ENCODE measurements at regions not wholly inside any gene's neighbourhood (a gene's known extent, or its start where the extent isn't known, plus 50 kb on each side); places are given as distances from the start of the nearest gene placed in this dataset.
"Not testable (repeated sequence)": the region's sequence is repeated elsewhere in the genome, so short reads cannot be mapped to it uniquely, and the experiment has no call there.

GRCh38 chr4:101730291-101731117 is 60.0 kb upstream of the BANK1 start:
- no peak for DNase-seq

- no peak for DNase-seq
These were observed 63.3 kb upstream of the BANK1 start for GRCh38 chr4:101727238-101727637.

DNA sequence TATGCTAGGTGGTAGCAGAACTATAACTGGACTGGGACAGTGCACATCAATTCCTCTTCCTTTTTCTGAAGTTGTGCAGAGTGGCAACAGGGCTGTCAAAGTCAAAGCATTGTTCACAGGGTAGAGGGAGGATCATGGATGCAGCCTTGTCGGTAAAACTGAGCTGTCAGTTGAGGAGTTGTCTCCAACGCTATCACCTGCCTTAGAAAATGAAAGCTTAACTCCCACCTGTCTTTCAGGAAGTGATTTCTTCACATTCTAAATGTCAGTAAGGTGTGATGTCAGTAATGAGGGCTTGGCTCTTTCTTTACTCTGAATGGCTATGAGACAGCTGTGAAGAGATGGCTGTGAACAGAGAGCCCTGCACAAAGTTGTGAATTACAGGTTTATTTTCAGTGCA is 66.4 kb upstream of the BANK1 start:
- no peak for DNase-seq

GRCh38 chr4:101718810-101719209 is 71.7 kb upstream of the BANK1 start:
- no peak for DNase-seq

GRCh38 chr4:101711590-101712260 is 78.8 kb upstream of the BANK1 start:
- no peak for DNase-seq

DNA sequence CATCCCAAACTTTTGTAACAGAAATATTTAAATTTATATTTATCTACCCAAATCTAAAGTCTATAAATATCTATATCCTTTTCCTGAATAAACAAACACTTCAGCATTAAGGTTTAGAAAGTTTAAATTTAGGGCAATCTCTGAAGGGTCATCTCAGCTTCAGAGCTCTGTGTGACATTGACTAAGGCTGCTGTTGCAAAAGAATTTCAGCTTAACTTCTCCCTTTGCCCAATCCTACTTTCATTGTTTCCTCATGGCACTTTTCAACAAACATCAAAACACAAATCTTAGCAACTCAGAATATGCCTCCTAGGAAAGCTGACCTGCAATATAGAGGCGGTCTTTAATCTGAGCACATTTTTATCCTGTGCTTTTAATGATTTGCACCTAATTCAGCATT is 79.7 kb upstream of the BANK1 start:
- no peak for DNase-seq

GRCh38 chr4:101708293-101709039 is 82.1 kb upstream of the BANK1 start:
- no peak for DNase-seq

- no peak for DNase-seq
These were observed 82.9 kb upstream of the BANK1 start for GRCh38 chr4:101707596-101707995.

DNA sequence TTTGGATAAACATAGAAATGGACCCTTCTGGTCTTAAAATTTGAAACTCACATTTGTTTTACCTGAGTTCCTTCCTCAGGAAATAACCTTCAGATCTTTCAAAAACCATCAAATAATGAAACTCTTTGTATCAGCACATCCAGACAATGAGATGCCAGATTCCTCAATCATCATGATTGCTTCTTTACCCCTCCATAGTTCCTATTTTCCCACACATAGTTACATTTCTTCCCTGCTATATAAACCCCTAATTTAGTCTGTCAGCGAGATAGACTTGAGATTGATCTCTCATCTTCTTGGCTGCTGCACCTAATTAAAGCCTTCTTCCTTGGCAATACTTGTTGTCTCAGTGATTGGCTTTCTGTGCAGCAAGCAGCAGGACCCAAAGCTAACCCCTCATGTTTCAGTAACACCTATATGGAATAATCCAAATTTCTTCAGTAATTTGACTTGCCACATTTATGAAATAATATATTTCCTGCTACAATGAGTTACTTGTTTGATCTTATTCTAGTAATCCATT is 83.9 kb upstream of the BANK1 start:
- DNase-seq: no peak

DNA sequence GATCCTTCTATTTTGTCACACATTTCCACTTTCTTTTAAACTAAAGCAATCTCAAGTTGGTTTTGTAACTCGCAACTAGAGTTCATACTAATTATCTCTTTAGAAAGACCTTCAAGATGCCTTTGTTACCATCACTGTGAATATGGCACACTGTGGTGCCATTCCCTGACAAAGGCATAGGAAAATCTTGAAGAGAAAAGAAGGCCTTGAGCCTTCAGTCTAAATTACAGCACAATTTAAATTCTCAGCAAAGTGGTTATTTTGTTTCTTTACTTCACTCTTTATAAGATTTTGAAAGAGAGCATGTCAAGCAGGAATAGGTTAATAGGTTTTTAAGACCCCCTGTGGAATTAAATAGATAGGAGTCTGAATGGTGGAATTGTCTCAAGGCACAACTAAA is 89.0 kb upstream of the BANK1 start:
- DNase-seq: peak; percentile 11

DNA sequence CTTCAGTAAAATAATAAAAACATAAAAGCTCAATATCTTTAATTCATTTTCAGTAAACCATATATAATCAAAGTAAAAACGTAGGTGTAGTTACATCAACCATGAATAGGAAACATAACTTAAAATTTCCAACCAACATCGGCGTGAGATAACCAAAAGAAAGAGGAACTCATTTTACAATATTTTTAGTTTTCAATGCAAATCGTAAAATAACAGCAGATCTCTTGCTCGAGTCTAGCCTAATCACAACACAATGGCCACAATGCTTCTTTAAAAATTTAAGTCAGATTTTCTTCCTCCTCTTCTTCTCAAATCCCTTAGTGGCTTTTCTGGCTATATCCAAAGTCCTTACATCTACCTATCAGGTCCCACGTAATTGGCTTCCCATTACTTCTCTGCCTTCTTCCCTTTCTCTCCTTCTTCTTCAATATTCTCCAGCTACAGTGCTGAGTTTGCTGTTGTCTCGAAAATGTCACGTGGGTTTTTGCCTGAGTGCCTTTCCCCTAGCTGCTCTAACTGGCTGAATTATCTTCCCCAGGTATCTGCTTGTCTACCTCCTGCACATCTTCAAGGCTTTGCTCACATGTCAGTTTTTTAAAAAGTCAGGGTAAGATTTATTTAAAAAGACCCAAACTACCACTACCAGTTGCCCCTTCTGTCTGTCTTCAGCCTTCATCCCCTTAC is 90.9 kb upstream of the BANK1 start:
- DNase-seq: no peak

DNA sequence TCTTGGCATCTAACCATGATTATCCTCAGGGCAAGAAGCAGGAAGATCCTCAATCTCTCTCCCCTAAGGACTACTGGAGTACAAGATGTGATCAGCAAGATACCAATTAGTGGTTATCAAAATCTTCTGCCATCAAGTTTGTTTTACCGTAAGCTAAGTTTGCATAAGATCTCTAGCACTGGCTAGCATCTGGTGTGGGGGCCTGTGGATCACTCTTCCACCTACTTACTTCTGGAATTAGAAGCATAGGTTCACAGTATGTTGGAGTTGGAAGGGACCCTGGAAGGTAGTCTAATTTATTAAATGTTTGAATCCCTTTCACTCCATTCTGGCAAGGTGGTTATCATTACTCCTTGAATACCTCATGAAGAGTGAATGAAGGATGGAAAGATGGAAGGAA is 93.3 kb upstream of the BANK1 start:
- DNase-seq: no peak

DNA sequence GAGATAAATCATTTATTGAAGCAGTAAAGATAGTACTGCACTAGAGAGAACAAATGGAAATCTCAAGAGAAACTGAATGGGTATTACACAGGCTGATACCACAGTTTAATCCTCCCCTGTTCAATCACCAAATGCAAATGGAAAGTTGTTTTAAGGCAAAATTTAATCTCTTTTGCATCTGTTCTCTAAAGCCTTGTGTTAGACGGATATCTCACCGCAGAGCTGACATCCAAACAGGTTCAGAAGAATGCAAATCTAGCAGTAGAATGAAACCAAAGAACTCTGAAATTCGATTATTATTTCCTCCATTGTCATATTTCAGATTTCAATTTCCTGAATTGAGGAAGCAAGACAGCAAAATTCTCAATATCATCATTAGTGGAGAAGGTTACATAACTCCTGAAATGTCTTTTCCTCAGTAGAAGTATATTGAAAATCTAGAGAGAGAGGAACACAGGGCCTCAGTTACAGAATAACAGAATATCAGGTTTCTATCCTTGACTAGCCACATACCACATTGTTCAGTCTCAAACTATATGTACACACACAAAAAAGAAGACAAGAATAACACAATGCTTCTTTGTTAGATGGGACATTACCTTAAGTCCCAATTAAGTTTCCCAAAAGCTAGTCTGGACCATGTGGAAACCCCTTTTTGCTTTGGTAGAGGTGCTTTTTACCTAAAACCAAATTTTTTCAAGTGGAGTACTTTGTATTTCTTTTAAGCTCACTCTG is 94.1 kb upstream of the BANK1 start:
- DNase-seq: no peak

DNA sequence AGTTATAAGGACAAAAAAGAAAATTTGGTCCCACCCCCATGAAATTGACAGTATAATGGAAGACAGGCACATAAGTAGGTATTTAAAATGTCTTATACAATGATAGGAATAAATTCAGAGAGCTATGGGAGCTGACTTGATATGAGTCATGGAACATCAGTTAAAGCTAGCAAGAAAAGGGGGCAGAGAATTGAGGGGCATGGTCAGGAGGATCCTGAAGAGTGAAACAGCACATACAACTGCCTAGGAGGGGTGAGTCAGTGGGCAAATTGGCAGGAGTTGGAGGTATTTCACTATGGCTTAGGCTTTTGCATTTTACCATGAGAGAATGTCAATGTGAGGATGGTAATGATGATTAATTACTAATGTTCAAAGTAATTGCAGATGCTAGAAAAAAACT is 95.4 kb upstream of the BANK1 start:
- DNase-seq: no peak

- DNase-seq: not testable (repeated sequence)
These were observed 96.1 kb upstream of the BANK1 start for GRCh38 chr4:101694403-101694802.

- no peak for DNase-seq
These were observed 96.6 kb upstream of the BANK1 start for GRCh38 chr4:101693842-101694398.

- DNase-seq: no peak
These were observed 101.3 kb upstream of the BANK1 start for GRCh38 chr4:101689220-101689619.

- no peak for DNase-seq
These were observed 105.4 kb upstream of the BANK1 start for GRCh38 chr4:101685126-101685525.

- no peak for DNase-seq
These were observed 107.6 kb upstream of the BANK1 start for GRCh38 chr4:101682946-101683345.

GRCh38 chr4:101678180-101678579 is 112.3 kb upstream of the BANK1 start:
- no peak for DNase-seq

DNA sequence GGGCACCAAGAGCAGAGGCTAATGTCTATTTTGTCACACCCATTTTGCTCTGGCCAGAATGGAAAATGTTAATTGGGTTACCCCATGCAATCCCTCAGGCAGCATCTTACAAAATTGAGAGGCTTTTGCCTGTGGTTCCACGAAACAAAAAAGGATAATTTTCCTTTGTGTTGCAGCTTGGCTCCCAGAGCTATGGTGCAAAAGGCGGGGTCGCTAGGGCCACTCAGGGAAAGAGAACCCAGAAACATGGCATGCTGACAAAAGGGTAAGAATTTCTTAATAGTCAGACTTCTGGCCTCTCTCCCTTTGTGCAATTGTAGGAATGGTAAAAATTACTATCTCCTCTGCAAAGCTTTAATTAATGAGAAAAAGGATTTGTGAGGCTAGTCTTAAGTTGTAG is 119.6 kb upstream of the BANK1 start:
- no peak for DNase-seq

DNA sequence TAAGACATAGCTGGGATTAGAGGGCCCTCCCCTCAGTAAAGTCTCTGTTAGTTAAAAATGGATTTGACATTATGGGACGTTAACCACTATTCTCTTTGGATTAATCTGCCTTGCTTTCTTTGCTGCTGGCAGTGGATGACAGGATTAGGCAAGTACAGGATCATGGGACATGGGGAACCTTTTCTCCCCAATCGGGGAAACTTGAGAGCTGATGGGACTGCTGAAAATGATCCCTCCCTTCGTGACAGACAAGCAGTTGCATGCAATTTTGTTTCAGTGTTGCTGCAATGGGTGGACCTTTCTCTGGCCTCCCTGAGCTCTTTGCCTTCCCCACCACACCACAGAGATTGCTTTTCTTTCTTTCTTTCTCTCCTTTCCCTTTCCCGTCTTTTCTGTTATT is 120.2 kb upstream of the BANK1 start:
- no peak for DNase-seq
